ENCODE measurements at regions not wholly inside any gene's neighbourhood (a gene's known extent, or its start where the extent isn't known, plus 50 kb on each side); places are given as distances from the start of the nearest gene placed in this dataset.

GRCh38 chr2:63780518-63781155 lies 61.1 kb upstream of the UGP2 start:
- DNase-seq (ENCODE audit: low read depth in 2 of 2), result no peak

GRCh38 chr2:63784461-63784860 lies 57.2 kb upstream of the UGP2 start:
- no peak for DNase-seq (ENCODE audit: low read depth in 2 of 2)

DNA sequence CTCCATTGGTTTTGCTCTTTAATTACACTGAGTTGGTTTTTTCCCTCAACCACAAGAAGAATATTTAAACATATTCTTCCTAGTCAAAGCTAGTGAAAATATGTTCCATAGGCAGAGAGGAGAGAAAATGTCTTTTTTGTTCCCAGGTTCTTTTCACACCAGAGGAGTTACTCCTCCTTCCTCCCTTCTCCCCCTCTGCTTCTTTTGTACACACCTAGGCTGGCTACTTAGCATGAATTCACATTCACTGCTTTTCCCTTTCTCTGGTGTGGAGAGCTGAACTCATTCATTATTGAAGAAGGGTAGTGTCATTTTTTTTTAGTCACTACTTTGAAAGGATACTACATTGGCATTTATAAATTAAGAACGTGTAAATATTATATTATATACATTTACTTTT lies 56.6 kb upstream of the UGP2 start:
- DNase-seq (ENCODE audit: low read depth in 2 of 2), result no peak

DNA sequence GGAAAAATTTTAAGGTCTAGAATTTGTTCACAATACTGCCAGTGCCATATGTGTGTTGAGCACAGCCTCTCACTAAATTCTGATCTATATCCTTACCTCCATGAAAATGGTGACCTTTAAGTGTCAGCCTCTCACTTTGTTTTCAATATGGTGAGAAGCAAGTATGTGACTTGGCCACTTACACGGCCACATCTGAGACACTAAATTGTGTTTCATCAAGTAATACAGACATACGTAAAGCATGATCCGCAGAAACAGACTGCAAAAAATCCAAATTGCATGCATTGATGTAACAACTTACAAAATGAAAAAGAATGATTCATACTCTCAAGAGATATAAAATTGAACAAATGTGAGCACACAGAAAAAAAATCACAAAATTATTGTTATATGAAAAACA lies 55.2 kb upstream of the UGP2 start:
- no peak for DNase-seq (ENCODE audit: low read depth in 2 of 2)

DNA sequence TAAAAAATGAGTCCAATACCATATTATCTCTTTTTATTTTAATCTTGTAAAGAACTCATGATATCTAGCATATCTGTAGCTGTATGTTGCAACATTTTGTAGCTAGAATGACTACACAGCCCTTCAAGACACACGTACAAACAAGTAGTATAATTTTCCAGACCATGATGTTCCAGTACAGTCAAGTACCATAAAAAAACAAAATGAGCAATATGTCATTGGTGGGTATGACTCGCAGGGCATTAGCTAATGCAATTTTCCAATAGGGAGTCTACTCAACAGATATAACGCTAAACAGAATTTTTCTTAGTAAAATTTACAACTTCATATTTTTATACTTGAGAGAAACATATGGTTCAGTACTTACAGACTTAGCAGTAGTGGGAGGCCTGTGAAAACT lies 53.6 kb upstream of the UGP2 start:
- DNase-seq (ENCODE audit: low read depth in 2 of 2), result no peak

- no peak for DNase-seq (ENCODE audit: low read depth in 2 of 2)
These were observed 52.2 kb upstream of the UGP2 start for GRCh38 chr2:63789338-63790020.

- DNase-seq (ENCODE audit: low read depth in 2 of 2), result no peak
These were observed 51.2 kb upstream of the UGP2 start for GRCh38 chr2:63790491-63790890.

DNA sequence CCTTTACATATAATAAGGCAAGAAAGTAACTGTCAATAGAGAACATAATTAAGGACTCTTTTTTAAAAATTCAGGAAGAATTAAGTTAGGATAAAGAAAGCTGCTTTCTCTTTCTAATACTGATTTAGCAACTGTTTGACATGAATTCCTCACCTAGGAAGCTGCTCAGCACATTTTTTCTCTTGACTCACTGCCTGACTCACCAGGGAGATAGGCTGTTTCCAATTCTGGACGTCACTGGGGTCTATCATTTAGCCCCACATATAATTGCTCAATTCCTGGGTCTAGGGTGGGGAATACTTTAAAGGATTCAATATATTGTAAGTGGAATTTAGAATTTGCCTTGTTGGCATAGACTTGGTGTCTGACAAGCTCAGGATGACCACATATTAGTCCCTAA lies 50.8 kb upstream of the UGP2 start:
- DNase-seq (ENCODE audit: low read depth in 2 of 2), result peak in 1 of 2 donors; percentile 13

DNA sequence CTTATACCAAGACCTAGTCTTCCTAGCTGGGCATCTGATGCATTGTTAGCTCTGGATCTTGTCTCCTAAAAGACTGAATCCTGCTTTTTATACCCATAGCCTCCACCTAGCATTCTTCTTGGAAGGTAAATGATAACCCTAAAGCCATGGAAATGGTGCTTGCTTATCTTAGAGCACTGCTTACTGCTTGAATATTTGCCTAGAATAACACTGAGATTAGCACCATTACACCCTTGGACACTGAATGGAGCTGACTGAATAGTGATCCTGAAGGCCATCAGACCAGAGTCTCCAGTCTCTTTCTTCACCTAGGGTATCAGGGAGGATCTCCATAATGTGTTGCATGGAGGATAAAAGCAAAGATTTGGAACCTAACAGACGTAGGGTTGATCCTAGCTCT lies 50.3 kb upstream of the UGP2 start:
- DNase-seq (ENCODE audit: low read depth in 2 of 2), result no peak
